ENCODE measurements at regions not wholly inside any gene's neighbourhood (a gene's known extent, or its start where the extent isn't known, plus 50 kb on each side); places are given as distances from the start of the nearest gene placed in this dataset.

DNA sequence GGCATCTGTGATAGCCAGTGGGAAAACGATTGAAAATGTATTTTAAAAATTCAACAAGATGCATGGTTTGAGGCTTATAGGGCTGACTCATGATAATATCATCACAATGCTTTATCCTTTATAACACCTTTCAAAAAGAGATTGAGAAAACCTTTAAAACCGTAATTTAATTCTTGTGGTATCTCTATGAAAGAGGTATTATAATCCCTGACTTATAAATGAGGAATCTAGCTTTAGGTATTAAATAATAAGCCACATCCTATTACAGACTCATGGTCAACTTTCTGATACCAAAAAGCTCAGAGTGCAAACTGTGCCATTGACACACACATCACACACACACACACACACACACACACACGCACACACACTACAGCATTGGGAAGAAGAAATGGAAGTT, 134.6 kb upstream of the RAB12 start:
- TF ChIP-seq, protein P1, sequence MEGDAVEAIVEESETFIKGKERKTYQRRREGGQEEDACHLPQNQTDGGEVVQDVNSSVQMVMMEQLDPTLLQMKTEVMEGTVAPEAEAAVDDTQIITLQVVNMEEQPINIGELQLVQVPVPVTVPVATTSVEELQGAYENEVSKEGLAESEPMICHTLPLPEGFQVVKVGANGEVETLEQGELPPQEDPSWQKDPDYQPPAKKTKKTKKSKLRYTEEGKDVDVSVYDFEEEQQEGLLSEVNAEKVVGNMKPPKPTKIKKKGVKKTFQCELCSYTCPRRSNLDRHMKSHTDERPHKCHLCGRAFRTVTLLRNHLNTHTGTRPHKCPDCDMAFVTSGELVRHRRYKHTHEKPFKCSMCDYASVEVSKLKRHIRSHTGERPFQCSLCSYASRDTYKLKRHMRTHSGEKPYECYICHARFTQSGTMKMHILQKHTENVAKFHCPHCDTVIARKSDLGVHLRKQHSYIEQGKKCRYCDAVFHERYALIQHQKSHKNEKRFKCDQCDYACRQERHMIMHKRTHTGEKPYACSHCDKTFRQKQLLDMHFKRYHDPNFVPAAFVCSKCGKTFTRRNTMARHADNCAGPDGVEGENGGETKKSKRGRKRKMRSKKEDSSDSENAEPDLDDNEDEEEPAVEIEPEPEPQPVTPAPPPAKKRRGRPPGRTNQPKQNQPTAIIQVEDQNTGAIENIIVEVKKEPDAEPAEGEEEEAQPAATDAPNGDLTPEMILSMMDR (IDR thresholded peaks at IDR 0.05), result no peak
- TF ChIP-seq EZH2phosphoT487 (IDR thresholded peaks at IDR 0.05), result no peak

Measured in neural progenitor cell (in vitro differentiated cells).